Spinal cord (tissue), 9 donors: ENCODE measurements at regions not wholly inside any gene's neighbourhood (a gene's known extent, or its start where the extent isn't known, plus 50 kb on each side); places are given as distances from the start of the nearest gene placed in this dataset.

Source experiments
- DNase-seq, 6 donors: peaks; one replicate each; pipeline versions ENCODE4 v3.0.0 to v3.0.0-alpha.2; 2013 to 2015; ENCODE audit warnings: low spot score in 6 of 6, low read depth in 4 of 6
- H3K27ac ChIP-seq: one replicate; pipeline ENCODE4 v1.5.1; 2013; ENCODE audit warnings: low read depth, low read length, control low read depth
- H3K27me3 ChIP-seq: one replicate; pipeline ENCODE4 v1.6.1; 2013; ENCODE audit warnings: low read length; ENCODE audit not compliant: control insufficient read depth, insufficient read depth
- H3K36me3 ChIP-seq: one replicate; pipeline ENCODE4 v1.6.1; 2013; ENCODE audit warnings: low read length; ENCODE audit not compliant: control insufficient read depth, insufficient read depth
- H3K4me1 ChIP-seq: one replicate; pipeline ENCODE4 v1.6.1; 2013; ENCODE audit warnings: low read length; ENCODE audit not compliant: control insufficient read depth, insufficient read depth
- H3K4me3 ChIP-seq: one replicate; pipeline ENCODE4 v1.5.1; 2013; ENCODE audit warnings: low read depth, low read length, control low read depth
- H3K9me3 ChIP-seq: one replicate; pipeline ENCODE4 v1.6.1; 2013; ENCODE audit warnings: low read length; ENCODE audit not compliant: control insufficient read depth, insufficient read depth
- WGBS: methylation state at CpG from one replicate; pipeline ENCODE4 v1.1.5; 2013; ENCODE audit warnings: missing lambda C conversion rate; ENCODE audit not compliant: insufficient coverage; 5-methylcytosine and 5-hydroxymethylcytosine counted together
- donor health status: healthy.

DNA sequence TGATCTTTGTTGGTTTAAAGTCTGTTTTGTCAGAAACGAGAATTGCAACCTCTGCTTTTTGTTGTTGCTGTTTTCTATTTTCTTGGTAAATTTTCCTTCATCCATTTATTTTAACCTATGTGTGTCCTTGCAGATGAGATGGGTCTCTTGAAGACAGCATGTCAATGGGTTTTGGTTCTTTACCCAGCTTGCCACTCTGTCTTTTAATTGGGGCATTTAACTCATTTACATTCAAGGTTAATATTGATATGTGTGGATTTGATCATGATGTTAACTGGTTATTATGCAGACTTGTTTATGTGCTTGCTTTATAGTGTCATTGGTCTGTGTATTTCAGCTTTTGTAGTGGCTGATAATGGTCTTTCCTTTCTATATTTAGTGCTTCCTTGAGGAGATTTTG is 327.9 kb upstream of the SYT4 start:
- H3K27ac ChIP-seq = no peak overlapping the region
- DNase-seq = no peak
- H3K9me3 ChIP-seq = peaks cover 5% of the 10 kb centered on the region
- H3K4me1 ChIP-seq = no peaks in the 10 kb centered on the region
- H3K36me3 ChIP-seq = no peaks in the 10 kb centered on the region
- WGBS = no CpG with 5 or more reads among the region's 1 CpG
- no peaks in the 10 kb centered on the region for H3K27me3 ChIP-seq
- no peak overlapping the region for H3K4me3 ChIP-seq

DNA sequence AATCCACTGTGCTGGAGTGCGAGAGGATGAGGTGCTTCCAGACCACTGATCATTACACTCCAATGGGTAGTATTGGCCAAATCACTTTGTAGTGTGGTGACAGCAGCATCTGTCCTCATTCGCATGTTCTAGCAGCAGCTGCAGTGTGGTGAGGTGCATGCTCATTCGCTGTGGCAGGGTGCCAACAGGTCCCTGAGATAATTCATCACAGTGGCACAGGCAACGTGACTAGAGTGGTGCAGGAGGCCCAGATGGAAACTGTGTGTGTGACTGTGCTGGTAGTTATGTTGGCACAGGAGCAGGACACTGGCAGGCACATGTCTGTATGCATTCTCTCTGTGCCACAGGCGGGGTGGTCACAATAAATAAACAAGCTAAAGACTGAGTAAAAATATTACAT is 329.5 kb upstream of the SYT4 start:
- WGBS = 65% methylated on average over 3 of the region's 5 CpGs
- Histone ChIP-seq H3K36me3 (no peaks in the 10 kb centered on the region), H3K4me3 (no peak overlapping the region), H3K27me3 (no peaks in the 10 kb centered on the region), H3K9me3 (peaks cover 5% of the 10 kb centered on the region), H3K27ac (no peak overlapping the region), H3K4me1 (no peaks in the 10 kb centered on the region)
- peak in 1 of 6 donors; percentile 46 for DNase-seq

DNA sequence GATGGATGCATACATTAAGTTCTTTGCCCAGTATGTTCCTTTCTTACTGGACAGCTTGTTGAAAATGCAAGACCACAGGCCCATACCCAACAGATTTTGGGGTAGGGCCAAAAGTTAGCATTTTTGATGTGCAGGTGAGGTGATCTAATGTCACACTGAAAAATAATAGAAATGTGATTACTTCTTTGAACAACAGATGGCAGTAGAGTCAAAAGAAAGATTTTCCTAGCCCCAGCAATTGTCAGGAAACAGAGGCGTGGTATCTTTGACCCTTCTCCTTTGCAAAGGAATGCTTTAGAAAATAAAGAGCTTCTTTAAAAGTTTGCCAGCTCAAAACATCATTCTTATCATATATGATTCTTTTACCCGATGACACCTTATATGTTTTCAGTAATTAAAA is 343.6 kb upstream of the SYT4 start:
- Histone ChIP-seq H3K4me3 (no peak overlapping the region), H3K4me1 (no peaks in the 10 kb centered on the region), H3K36me3 (no peaks in the 10 kb centered on the region), H3K9me3 (no peaks in the 10 kb centered on the region), H3K27me3 (no peaks in the 10 kb centered on the region), H3K27ac (no peak overlapping the region)
- peak in 5 of 6 donors; percentile 7 to 89 (median 44) for DNase-seq
- WGBS = no CpG with 5 or more reads among the region's 2 CpGs

DNA sequence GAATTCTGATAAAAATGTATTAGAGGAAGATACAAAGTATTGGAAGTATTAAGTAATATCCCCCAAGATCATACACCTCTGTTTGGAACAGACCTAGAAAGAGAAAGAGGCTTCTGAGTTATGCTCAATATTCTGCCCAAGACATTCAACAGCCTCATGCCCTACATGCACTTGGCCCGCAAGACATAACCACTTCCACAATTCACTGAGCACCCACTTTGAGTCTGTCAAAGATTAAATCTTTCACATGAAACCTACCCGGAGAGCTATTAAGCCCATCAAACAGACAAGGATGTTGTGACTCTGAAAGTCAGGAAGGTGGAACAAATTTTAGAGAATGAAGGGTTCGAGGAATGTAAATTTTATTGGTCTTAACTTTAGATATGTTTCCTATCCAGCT is 344.7 kb upstream of the SYT4 start:
- Histone ChIP-seq H3K36me3 (no peaks in the 10 kb centered on the region), H3K4me1 (no peaks in the 10 kb centered on the region), H3K4me3 (no peak overlapping the region), H3K27ac (no peak overlapping the region), H3K27me3 (no peaks in the 10 kb centered on the region), H3K9me3 (no peaks in the 10 kb centered on the region)
- 56% methylated on average over 1 of the region's 3 CpGs for WGBS
- DNase-seq = no peak

- H3K27me3 ChIP-seq = no peaks in the 10 kb centered on the region
- H3K9me3 ChIP-seq = no peaks in the 10 kb centered on the region
- H3K27ac ChIP-seq = no peak overlapping the region
- no peak for DNase-seq
- H3K4me1 ChIP-seq = no peaks in the 10 kb centered on the region
- no peaks in the 10 kb centered on the region for H3K36me3 ChIP-seq
- H3K4me3 ChIP-seq = no peak overlapping the region
- no CpG with 5 or more reads among the region's 1 CpG for WGBS
These were observed 348.3 kb upstream of the SYT4 start for GRCh38 chr18:43625582-43625981.

DNA sequence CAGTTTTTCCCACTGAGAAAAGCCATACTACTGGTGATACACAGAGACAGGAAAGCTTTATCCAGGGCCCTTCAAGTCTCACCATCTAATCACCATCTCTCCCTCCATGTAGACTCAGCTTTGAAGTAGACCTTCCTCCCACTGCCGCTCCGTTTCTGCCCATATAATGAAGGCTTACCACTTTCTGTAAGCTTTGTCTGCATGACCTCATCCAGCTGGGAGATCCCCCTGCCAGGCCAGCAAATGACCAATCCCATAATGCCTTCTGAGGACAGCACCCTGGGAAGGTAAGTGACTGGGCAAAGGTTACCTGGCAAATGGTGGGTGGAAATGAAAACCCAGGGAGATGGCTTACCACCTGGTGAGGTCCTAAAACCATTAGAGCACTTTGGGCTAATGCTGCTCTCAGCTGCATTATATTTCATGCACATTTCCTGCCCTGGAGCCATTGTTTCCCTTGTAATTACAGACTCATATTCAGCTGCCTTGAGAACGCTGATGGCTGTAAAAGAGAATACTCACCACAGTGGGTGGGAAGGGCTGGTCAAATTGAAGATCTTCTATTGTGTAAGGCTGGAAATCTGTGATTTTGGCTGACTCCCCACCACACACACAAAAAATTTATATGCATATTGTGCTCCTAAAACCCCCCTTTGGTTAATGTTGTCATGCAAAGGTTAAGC is 350.7 kb upstream of the SYT4 start:
- H3K4me3 ChIP-seq = no peak overlapping the region
- DNase-seq = peak in 1 of 6 donors; percentile 32
- no peak overlapping the region for H3K27ac ChIP-seq
- no peaks in the 10 kb centered on the region for H3K27me3 ChIP-seq
- no peaks in the 10 kb centered on the region for H3K4me1 ChIP-seq
- H3K9me3 ChIP-seq = no peaks in the 10 kb centered on the region
- WGBS = 63% methylated on average over 2 of the region's 3 CpGs
- no peaks in the 10 kb centered on the region for H3K36me3 ChIP-seq

GRCh38 chr18:43634994-43635393 is 357.7 kb upstream of the SYT4 start:
- no peaks in the 10 kb centered on the region for H3K36me3 ChIP-seq
- DNase-seq = no peak
- H3K9me3 ChIP-seq = no peaks in the 10 kb centered on the region
- H3K27ac ChIP-seq = no peak overlapping the region
- H3K4me1 ChIP-seq = no peaks in the 10 kb centered on the region
- H3K4me3 ChIP-seq = no peak overlapping the region
- no peaks in the 10 kb centered on the region for H3K27me3 ChIP-seq
- no CpG with 5 or more reads among the region's 2 CpGs for WGBS

DNA sequence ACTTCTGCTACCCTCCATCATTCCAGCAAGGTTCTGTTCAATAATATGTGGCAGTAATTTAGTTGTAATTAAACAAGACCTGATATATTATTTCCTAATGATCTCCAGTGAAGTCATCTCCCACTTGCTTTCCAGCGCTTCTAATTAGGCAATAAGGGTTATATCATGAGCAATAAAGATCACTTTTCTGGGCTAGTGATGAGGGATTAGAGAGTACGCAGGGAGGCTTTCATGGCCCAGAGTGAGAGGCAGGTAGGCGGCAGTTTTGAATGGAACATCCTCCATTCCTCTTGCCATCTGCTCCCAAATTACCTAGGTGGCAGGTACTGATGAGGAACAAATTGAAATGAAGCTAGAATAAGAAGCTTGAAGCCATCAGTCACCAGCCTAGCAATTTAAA is 358.1 kb upstream of the SYT4 start:
- Histone ChIP-seq H3K4me1 (no peaks in the 10 kb centered on the region), H3K9me3 (no peaks in the 10 kb centered on the region), H3K27me3 (no peaks in the 10 kb centered on the region), H3K27ac (no peak overlapping the region), H3K4me3 (no peak overlapping the region), H3K36me3 (no peaks in the 10 kb centered on the region)
- WGBS = no CpG with 5 or more reads among the region's 3 CpGs
- DNase-seq = peak in 1 of 6 donors; percentile 78

- WGBS = no CpG with 5 or more reads among the region's 4 CpGs
- Histone ChIP-seq H3K4me1 (no peaks in the 10 kb centered on the region), H3K36me3 (no peaks in the 10 kb centered on the region), H3K27ac (no peak overlapping the region), H3K27me3 (no peaks in the 10 kb centered on the region), H3K9me3 (no peaks in the 10 kb centered on the region), H3K4me3 (no peak overlapping the region)
- no peak for DNase-seq
These were observed 365.5 kb upstream of the SYT4 start for GRCh38 chr18:43642727-43643330.

GRCh38 chr18:43648002-43648401 is 370.7 kb upstream of the SYT4 start:
- H3K4me1 ChIP-seq = no peaks in the 10 kb centered on the region
- H3K36me3 ChIP-seq = no peaks in the 10 kb centered on the region
- no peak for DNase-seq
- no peaks in the 10 kb centered on the region for H3K27me3 ChIP-seq
- WGBS = no CpG with 5 or more reads among the region's 2 CpGs
- H3K27ac ChIP-seq = no peak overlapping the region
- H3K9me3 ChIP-seq = no peaks in the 10 kb centered on the region
- H3K4me3 ChIP-seq = no peak overlapping the region
